ENCODE measurements at regions not wholly inside any gene's neighbourhood (a gene's known extent, or its start where the extent isn't known, plus 50 kb on each side); places are given as distances from the start of the nearest gene placed in this dataset.

DNA sequence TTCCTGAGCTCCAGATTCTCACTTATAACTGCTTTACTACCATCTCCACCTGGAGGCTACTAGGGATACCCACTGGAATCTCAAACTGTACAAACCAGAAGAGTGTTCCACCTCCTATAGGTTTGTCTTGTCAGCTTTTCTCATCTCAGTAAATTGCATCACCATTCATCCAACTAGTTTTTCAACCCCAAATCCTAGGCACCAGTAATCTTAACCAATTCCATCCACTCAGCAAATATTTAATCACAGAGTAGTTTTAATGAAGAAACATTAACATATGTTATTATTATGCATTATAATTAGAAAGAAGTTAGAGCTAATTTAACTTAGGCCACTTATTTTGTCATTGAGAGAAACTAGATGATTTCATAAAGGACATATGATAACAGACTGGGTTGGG lies 635.0 kb downstream of the DCDC2C start:
- Histone ChIP-seq H3K4me3 (no peak overlapping the region), H3K9ac (ENCODE audit: insufficient read length) (no peak overlapping the region), H3K27ac (no peak overlapping the region), H3K9me3 (ENCODE audit: low read depth, low read length) (peaks cover 5% of the 10 kb centered on the region; the same call in 1 of the 2 replicates), H3K36me3 (ENCODE audit: insufficient read depth, low read length) (no peaks in the 10 kb centered on the region)
- DNase-seq (ENCODE audit: low read depth, low spot score), result no peak
- TF ChIP-seq EZH2 (IDR thresholded peaks at IDR 0.05) (no peak), POLR2AphosphoS5 (IDR thresholded peaks at IDR 0.05; ENCODE audit: borderline replicate concordance, low read depth, low read length) (no peak), FOXP2 (optimal IDR thresholded peaks at IDR 0.05; ENCODE audit: control extremely low read depth, extremely low read length, insufficient read depth) (no peak)

DNA sequence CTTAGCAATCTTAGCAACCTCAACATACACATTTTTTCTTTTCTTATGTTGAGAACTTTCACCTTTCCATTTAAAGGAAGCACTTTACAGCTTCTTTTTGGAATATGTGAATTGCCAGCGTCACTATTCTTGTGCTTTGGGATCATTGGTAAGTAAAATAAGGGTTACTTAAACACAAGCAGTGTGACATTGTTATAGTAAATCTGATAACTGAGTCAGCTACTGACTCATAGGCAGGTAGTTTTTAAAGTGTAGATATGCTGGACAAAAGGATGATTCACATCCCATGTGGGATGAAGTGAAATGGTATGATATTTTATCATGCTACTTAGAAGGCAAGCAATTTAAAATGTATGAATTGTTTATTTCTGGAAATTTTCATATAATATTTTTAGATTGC lies 637.2 kb downstream of the DCDC2C start:
- no peaks in the 10 kb centered on the region for H3K36me3 ChIP-seq (ENCODE audit: insufficient read depth, low read length)
- H3K4me3 ChIP-seq, result no peak overlapping the region
- no peak for DNase-seq (ENCODE audit: low read depth, low spot score)
- H3K27ac ChIP-seq, result no peak overlapping the region
- peaks cover 5% of the 10 kb centered on the region; the same call in 1 of the 2 replicates for H3K9me3 ChIP-seq (ENCODE audit: low read depth, low read length)
- no peak overlapping the region for H3K9ac ChIP-seq (ENCODE audit: insufficient read length)
- TF ChIP-seq FOXP2 (optimal IDR thresholded peaks at IDR 0.05; ENCODE audit: control extremely low read depth, extremely low read length, insufficient read depth), result no peak
- TF ChIP-seq POLR2AphosphoS5 (IDR thresholded peaks at IDR 0.05; ENCODE audit: borderline replicate concordance, low read depth, low read length), result no peak
- TF ChIP-seq EZH2 (IDR thresholded peaks at IDR 0.05), result no peak

DNA sequence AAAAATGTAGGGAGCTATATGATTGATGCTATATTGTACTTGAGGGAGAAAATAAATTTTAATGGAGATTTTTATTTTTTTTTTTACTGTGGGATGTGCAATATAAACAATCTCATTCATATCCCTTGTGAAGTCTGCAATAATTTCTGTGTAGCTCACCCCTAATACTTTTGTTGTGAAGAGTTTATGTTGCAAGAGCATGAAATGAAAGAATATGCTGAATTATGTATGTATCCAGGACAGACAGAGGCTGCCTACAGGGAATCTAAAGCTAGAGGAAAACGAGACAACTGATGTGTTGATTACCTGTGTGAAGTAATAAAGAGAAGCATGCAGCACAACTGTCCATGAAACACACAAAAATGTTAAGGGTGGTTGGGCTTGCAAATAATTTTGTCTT lies 643.3 kb downstream of the DCDC2C start:
- H3K4me3 ChIP-seq, result no peak overlapping the region
- H3K9ac ChIP-seq (ENCODE audit: insufficient read length), result no peak overlapping the region
- no peak overlapping the region for H3K27ac ChIP-seq
- H3K36me3 ChIP-seq (ENCODE audit: insufficient read depth, low read length), result no peaks in the 10 kb centered on the region
- no peak for TF ChIP-seq FOXP2 (optimal IDR thresholded peaks at IDR 0.05; ENCODE audit: control extremely low read depth, extremely low read length, insufficient read depth)
- H3K9me3 ChIP-seq (ENCODE audit: low read depth, low read length), result no peaks in the 10 kb centered on the region
- no peak for DNase-seq (ENCODE audit: low read depth, low spot score)

DNA sequence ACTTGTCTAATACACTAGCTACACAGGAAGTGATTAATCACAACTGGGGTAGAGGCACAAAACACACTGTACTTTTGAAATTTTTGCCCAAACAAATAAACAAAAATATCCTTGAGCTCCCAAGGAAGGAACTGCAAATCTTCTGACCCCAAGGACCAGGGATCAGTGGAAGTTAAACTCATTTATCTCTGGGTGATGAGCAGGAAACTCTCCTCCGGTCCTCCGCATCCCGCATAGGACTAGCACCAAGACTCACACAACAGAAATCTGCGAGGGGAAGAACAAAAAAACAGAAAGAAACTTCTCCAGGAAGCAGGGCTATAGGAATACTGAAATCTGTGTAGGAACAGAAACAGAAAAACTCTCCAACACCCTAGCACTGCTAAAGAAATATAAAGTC lies 650.3 kb downstream of the DCDC2C start:
- DNase-seq (ENCODE audit: low read depth, low spot score), result no peak
- H3K27ac ChIP-seq, result no peak overlapping the region
- no peaks in the 10 kb centered on the region for H3K36me3 ChIP-seq (ENCODE audit: insufficient read depth, low read length)
- H3K9ac ChIP-seq (ENCODE audit: insufficient read length), result no peak overlapping the region
- no peak overlapping the region for H3K4me3 ChIP-seq
- H3K9me3 ChIP-seq (ENCODE audit: low read depth, low read length), result no peaks in the 10 kb centered on the region
- TF ChIP-seq FOXP2 (optimal IDR thresholded peaks at IDR 0.05; ENCODE audit: control extremely low read depth, extremely low read length, insufficient read depth) (no peak), EZH2 (IDR thresholded peaks at IDR 0.05) (no peak), POLR2AphosphoS5 (IDR thresholded peaks at IDR 0.05; ENCODE audit: borderline replicate concordance, low read depth, low read length) (no peak)

DNA sequence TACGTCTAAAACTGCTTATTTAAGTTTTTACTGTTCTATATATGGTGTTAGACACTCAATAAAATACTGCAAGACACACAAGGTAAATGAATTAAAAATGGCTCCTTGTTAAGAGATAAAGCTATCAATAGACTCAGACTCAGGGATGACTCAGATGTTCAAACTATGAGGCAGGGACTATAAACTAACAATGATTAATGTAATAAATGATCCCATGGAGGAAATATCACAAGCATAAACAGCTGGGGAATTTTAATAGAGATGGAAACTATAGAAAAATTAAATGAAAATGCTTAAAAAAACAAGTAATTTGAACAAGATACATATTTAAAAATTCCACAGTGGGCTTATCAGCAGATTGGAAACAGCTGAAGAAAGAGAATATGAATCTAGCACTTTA lies 650.8 kb downstream of the DCDC2C start:
- Histone ChIP-seq H3K27ac (no peak overlapping the region), H3K9ac (ENCODE audit: insufficient read length) (no peak overlapping the region), H3K4me3 (no peak overlapping the region), H3K36me3 (ENCODE audit: insufficient read depth, low read length) (no peaks in the 10 kb centered on the region), H3K9me3 (ENCODE audit: low read depth, low read length) (no peaks in the 10 kb centered on the region)
- DNase-seq (ENCODE audit: low read depth, low spot score), result no peak
- TF ChIP-seq POLR2AphosphoS5 (IDR thresholded peaks at IDR 0.05; ENCODE audit: borderline replicate concordance, low read depth, low read length), result no peak
- no peak for TF ChIP-seq EZH2 (IDR thresholded peaks at IDR 0.05)
- no peak for TF ChIP-seq FOXP2 (optimal IDR thresholded peaks at IDR 0.05; ENCODE audit: control extremely low read depth, extremely low read length, insufficient read depth)

DNA sequence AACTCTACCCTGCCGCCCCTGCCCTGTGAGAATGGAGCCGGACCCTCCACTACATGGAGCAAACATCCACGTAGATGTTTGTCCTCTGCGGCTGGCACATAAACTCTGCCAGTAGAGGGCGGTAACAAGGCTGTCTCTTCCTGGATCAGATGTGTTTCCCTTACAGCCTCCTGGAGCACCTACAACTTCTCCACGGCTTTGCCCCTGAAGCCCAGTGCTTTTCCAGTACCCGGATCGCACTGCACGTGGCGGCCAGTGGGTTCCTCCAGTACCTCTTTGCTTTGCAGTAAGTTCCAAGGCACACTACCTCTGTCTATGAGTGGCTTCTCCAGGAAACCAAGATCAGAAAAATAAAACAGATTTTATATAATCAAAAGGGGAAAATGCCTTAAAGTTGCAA lies 651.3 kb downstream of the DCDC2C start:
- Histone ChIP-seq H3K27ac (no peak overlapping the region), H3K9me3 (ENCODE audit: low read depth, low read length) (no peaks in the 10 kb centered on the region), H3K9ac (ENCODE audit: insufficient read length) (no peak overlapping the region), H3K4me3 (no peak overlapping the region), H3K36me3 (ENCODE audit: insufficient read depth, low read length) (no peaks in the 10 kb centered on the region)
- TF ChIP-seq FOXP2 (optimal IDR thresholded peaks at IDR 0.05; ENCODE audit: control extremely low read depth, extremely low read length, insufficient read depth), result no peak
- DNase-seq (ENCODE audit: low read depth, low spot score), result no peak

DNA sequence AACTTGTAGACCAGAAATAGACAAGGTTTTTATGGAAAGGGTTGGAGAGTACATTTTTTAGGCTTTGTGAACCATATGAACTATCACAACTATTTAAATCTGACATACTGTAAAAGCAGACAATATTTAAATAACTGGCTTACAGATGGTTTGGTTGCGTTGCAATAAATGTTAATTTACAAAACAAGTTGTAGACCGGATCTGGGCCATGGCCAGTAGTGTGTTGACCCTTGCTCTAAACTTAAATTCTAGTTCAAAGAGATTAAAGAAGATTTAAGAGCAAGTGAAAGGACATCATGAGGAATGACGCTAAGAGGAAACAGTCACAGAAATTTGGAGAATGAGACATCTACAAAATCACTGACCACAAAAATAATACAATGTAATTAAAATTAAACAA lies 652.7 kb downstream of the DCDC2C start:
- Histone ChIP-seq H3K36me3 (ENCODE audit: insufficient read depth, low read length) (no peaks in the 10 kb centered on the region), H3K9me3 (ENCODE audit: low read depth, low read length) (no peaks in the 10 kb centered on the region), H3K9ac (ENCODE audit: insufficient read length) (no peak overlapping the region), H3K27ac (no peak overlapping the region), H3K4me3 (no peak overlapping the region)
- DNase-seq (ENCODE audit: low read depth, low spot score), result no peak
- TF ChIP-seq EZH2 (IDR thresholded peaks at IDR 0.05) (no peak), POLR2AphosphoS5 (IDR thresholded peaks at IDR 0.05; ENCODE audit: borderline replicate concordance, low read depth, low read length) (no peak), FOXP2 (optimal IDR thresholded peaks at IDR 0.05; ENCODE audit: control extremely low read depth, extremely low read length, insufficient read depth) (no peak)

DNA sequence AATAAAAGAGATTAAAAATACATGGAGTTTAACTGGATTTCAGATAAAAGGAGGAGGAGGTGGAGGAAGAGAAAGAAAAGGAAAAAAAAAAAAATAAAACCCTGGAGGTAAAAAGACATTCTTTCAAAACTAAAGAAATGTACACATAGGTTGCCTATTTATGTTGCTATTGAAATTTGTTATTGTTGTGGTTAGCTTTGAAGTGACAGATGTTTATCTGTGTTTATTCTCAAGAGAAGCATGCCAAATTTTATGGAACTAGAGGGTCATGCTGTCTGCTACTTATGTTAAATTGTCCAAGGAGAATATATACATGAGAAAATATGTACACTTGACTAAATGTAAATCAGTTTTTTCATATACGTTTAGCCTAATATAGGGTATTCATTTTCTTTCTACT lies 653.2 kb downstream of the DCDC2C start:
- H3K9me3 ChIP-seq (ENCODE audit: low read depth, low read length), result no peaks in the 10 kb centered on the region
- H3K36me3 ChIP-seq (ENCODE audit: insufficient read depth, low read length), result no peaks in the 10 kb centered on the region
- no peak overlapping the region for H3K27ac ChIP-seq
- H3K4me3 ChIP-seq, result no peak overlapping the region
- no peak overlapping the region for H3K9ac ChIP-seq (ENCODE audit: insufficient read length)
- DNase-seq (ENCODE audit: low read depth, low spot score), result no peak
- TF ChIP-seq POLR2AphosphoS5 (IDR thresholded peaks at IDR 0.05; ENCODE audit: borderline replicate concordance, low read depth, low read length) (no peak), EZH2 (IDR thresholded peaks at IDR 0.05) (no peak), FOXP2 (optimal IDR thresholded peaks at IDR 0.05; ENCODE audit: control extremely low read depth, extremely low read length, insufficient read depth) (no peak)

DNA sequence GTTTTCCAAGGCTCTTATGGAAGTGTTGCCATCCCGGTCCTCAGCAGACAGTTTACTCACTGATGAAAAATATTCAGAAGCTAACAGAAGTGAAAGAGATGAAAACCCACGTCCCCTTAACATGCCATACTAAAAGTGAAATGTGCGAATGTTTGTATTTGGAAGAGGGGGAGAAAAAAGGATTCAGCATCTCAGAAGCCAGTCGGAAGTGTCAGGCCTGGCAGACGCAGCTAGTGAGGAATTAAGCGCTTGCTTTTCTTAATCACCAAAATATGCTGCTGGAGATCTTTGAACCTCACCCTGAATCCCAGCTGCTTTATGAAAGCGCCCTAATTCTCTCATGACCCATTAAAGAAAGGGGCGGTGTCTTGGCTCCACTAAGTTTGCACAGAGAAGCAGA lies 653.7 kb downstream of the DCDC2C start:
- Histone ChIP-seq H3K4me3 (no peak overlapping the region), H3K9me3 (ENCODE audit: low read depth, low read length) (no peaks in the 10 kb centered on the region), H3K9ac (ENCODE audit: insufficient read length) (no peak overlapping the region), H3K36me3 (ENCODE audit: insufficient read depth, low read length) (no peaks in the 10 kb centered on the region), H3K27ac (no peak overlapping the region)
- DNase-seq (ENCODE audit: low read depth, low spot score), result no peak
- TF ChIP-seq POLR2AphosphoS5 (IDR thresholded peaks at IDR 0.05; ENCODE audit: borderline replicate concordance, low read depth, low read length) (no peak), EZH2 (IDR thresholded peaks at IDR 0.05) (no peak), FOXP2 (optimal IDR thresholded peaks at IDR 0.05; ENCODE audit: control extremely low read depth, extremely low read length, insufficient read depth) (no peak)
